Vagina (tissue), 2 donors: ENCODE measurements at regions not wholly inside any gene's neighbourhood (a gene's known extent, or its start where the extent isn't known, plus 50 kb on each side); places are given as distances from the start of the nearest gene placed in this dataset.

Experiments used
- DNase-seq, 2 donors: peaks; one replicate each; pipeline ENCODE4 v3.0.0-alpha.2; 2017; ENCODE audit errors: extremely low spot score in 2 of 2
- H3K27ac ChIP-seq: fragments of 200-600 bp; sonication (generic); one replicate; pipeline ENCODE4 v1.5.1; 2019
- H3K27me3 ChIP-seq: fragments of 200-600 bp; sonication (generic); one replicate; pipeline ENCODE4 v1.5.1; 2019
- H3K36me3 ChIP-seq, 2 donors: fragments of 200-600 bp; sonication (generic); one replicate each; pipeline ENCODE4 v1.5.1; 2017 to 2019
- H3K4me1 ChIP-seq: fragments of 200-600 bp; sonication (generic); one replicate; pipeline ENCODE4 v1.5.1; 2019
- H3K4me3 ChIP-seq, 2 donors: fragments of 200-600 bp; sonication (generic); 1 replicate in 1 of 2; 2 replicates in 1 of 2; pipeline ENCODE4 v1.5.1; 2016 to 2019
- H3K9me3 ChIP-seq: fragments of 200-600 bp; sonication (generic); one replicate; pipeline ENCODE4 v1.5.1; 2019
- CTCF ChIP-seq, 3 experiments: fragments of 450-650 bp in 2 of 3; fragments of 200-600 bp in 1 of 3; sonication (generic) in 1 of 3; IDR thresholded peaks; one replicate each; pipeline ENCODE4 v1.5.1; 2017 to 2019; ENCODE audit warnings: antibody characterized with exemption in 3 of 3, mild to moderate bottlenecking in 2 of 3, moderate library complexity in 2 of 3
- POLR2A ChIP-seq, 2 donors: fragments of 450-650 bp; IDR thresholded peaks; one replicate each; pipeline ENCODE4 v1.6.1; 2017; ENCODE audit warnings: antibody characterized with exemption in 2 of 2, mild to moderate bottlenecking in 2 of 2, moderate library complexity in 2 of 2
- POLR2AphosphoS5 ChIP-seq, 2 donors: sonication (generic); formaldehyde crosslinking; IDR thresholded peaks; one replicate each; pipeline ENCODE4 v1.9.0; 2017; ENCODE audit warnings: antibody characterized with exemption in 2 of 2, mild to moderate bottlenecking in 2 of 2, low read depth in 1 of 2; ENCODE audit not compliant: insufficient read depth in 1 of 2
- intact Hi-C: fragments of 100-400 bp; cut with DNase I; formaldehyde crosslinking; loops from one replicate; pipeline ENCODE4 v1.15.1; 2023

GRCh38 chr6:907928-908327, 215.0 kb upstream of the EXOC2 start:
- Histone ChIP-seq H3K4me1 (no peaks in the 10 kb centered on the region), H3K27me3 (no peaks in the 10 kb centered on the region), H3K27ac (no peak overlapping the region), H3K4me3 (no peak overlapping the region), H3K36me3 (no peaks in the 10 kb centered on the region), H3K9me3 (no peaks in the 10 kb centered on the region)
- intact Hi-C loops, result no loop called here
- TF ChIP-seq POLR2AphosphoS5 (IDR thresholded peaks at IDR 0.05; ENCODE audit: insufficient read depth in 1 of 2, low read depth in 1 of 2), result no peak
- no peak for TF ChIP-seq POLR2A (IDR thresholded peaks at IDR 0.05)
- TF ChIP-seq CTCF (IDR thresholded peaks at IDR 0.05), result no peak
- DNase-seq, result peak; percentile 61 to 70

GRCh38 chr6:906920-907319, 214.0 kb upstream of the EXOC2 start:
- no peak overlapping the region for H3K27ac ChIP-seq
- peaks cover 5% of the 10 kb centered on the region for H3K4me1 ChIP-seq
- TF ChIP-seq CTCF (IDR thresholded peaks at IDR 0.05) (no peak), POLR2A (IDR thresholded peaks at IDR 0.05) (no peak), POLR2AphosphoS5 (IDR thresholded peaks at IDR 0.05; ENCODE audit: insufficient read depth in 1 of 2, low read depth in 1 of 2) (no peak)
- no peaks in the 10 kb centered on the region for H3K9me3 ChIP-seq
- H3K36me3 ChIP-seq, result no peaks in the 10 kb centered on the region
- DNase-seq, result peak; percentile 34 to 62
- H3K4me3 ChIP-seq, result no peak overlapping the region
- intact Hi-C loops, result no loop called here
- H3K27me3 ChIP-seq, result no peaks in the 10 kb centered on the region

- peaks cover 12% of the 10 kb centered on the region for H3K4me1 ChIP-seq
- intact Hi-C loops, result no loop called here
Observed at GRCh38 chr6:905556-905955, 212.6 kb upstream of the EXOC2 start.

GRCh38 chr6:904994-905393, 212.1 kb upstream of the EXOC2 start:
- DNase-seq, result no peak
- TF ChIP-seq CTCF (IDR thresholded peaks at IDR 0.05) (no peak), POLR2AphosphoS5 (IDR thresholded peaks at IDR 0.05; ENCODE audit: insufficient read depth in 1 of 2, low read depth in 1 of 2) (no peak), POLR2A (IDR thresholded peaks at IDR 0.05) (no peak)
- no peaks in the 10 kb centered on the region for H3K27me3 ChIP-seq
- peaks cover 12% of the 10 kb centered on the region for H3K4me1 ChIP-seq
- intact Hi-C loops, result no loop called here
- no peaks in the 10 kb centered on the region for H3K36me3 ChIP-seq
- H3K4me3 ChIP-seq, result no peak overlapping the region
- no peak overlapping the region for H3K27ac ChIP-seq
- H3K9me3 ChIP-seq, result no peaks in the 10 kb centered on the region

More at GRCh38 chr6:905556-905955, 212.6 kb upstream of the EXOC2 start:
- H3K9me3 ChIP-seq, result no peaks in the 10 kb centered on the region
- TF ChIP-seq POLR2A (IDR thresholded peaks at IDR 0.05) (no peak), POLR2AphosphoS5 (IDR thresholded peaks at IDR 0.05; ENCODE audit: insufficient read depth in 1 of 2, low read depth in 1 of 2) (no peak), CTCF (IDR thresholded peaks at IDR 0.05) (no peak)
- no peaks in the 10 kb centered on the region for H3K27me3 ChIP-seq
- H3K4me3 ChIP-seq, result no peak overlapping the region
- no peak overlapping the region for H3K27ac ChIP-seq
- H3K36me3 ChIP-seq, result no peaks in the 10 kb centered on the region
- DNase-seq, result no peak

- Histone ChIP-seq H3K36me3 (no peaks in the 10 kb centered on the region), H3K27ac (no peak overlapping the region), H3K4me1 (peaks cover 12% of the 10 kb centered on the region), H3K27me3 (no peaks in the 10 kb centered on the region), H3K4me3 (no peak overlapping the region), H3K9me3 (no peaks in the 10 kb centered on the region)
- no peak for DNase-seq
- intact Hi-C loops, result no loop called here
- TF ChIP-seq CTCF (IDR thresholded peaks at IDR 0.05) (no peak), POLR2AphosphoS5 (IDR thresholded peaks at IDR 0.05; ENCODE audit: insufficient read depth in 1 of 2, low read depth in 1 of 2) (no peak), POLR2A (IDR thresholded peaks at IDR 0.05) (no peak)
Observed at GRCh38 chr6:903761-904160, 210.8 kb upstream of the EXOC2 start.
